ENCODE measurements at regions not wholly inside any gene's neighbourhood (a gene's known extent, or its start where the extent isn't known, plus 50 kb on each side); places are given as distances from the start of the nearest gene placed in this dataset.

DNA sequence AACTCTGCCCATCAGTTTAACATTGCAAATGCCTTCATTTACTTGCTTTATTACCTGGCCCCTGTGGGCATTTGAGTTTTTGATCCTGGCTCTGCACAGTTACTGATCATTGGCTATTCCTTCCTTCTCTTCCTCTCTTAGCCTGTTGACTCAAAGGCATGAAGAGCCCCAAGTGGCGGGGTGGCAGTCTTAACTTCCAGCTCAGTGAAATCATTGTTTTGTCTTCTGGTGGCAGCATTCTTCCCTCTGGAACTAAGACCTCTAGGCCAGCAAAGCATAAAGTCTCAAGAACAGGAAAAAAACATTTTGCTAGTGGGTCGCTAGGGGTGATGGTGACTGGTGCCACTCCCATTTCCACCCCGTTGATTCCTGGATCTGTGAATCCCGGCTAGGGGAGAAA lies 52.3 kb upstream of the MRTFB start:
- Histone ChIP-seq H3K36me3 (ENCODE audit: control insufficient read depth in 1 of 2, insufficient read depth in 2 of 2, low read depth in 1 of 2, low read length in 2 of 2) (no peaks in the 10 kb centered on the region), H3K79me1 (replicated peaks; ENCODE audit: low read length, poor library complexity, severe bottlenecking) (no peaks in the 10 kb centered on the region), H4K8ac (ENCODE audit: low read length) (no peak overlapping the region), H3K4me2 (ENCODE audit: low read length, poor library complexity, severe bottlenecking) (no peak overlapping the region), H3K9me3 (ENCODE audit: control insufficient read depth, low read length) (no peaks in the 10 kb centered on the region), H3K23ac (ENCODE audit: low read length in 2 of 2) (no peak overlapping the region), H3K4me3 (ENCODE audit: insufficient read depth in 1 of 2, low read depth in 1 of 2, low read length in 2 of 2) (no peak overlapping the region), H3K4ac (ENCODE audit: low read depth in 1 of 2, low read length in 2 of 2) (no peak overlapping the region), H2BK15ac (ENCODE audit: low read depth, poor library complexity, severe bottlenecking) (no peak overlapping the region), H3K4me1 (ENCODE audit: control insufficient read depth, insufficient read depth, low read depth, low read length) (peaks cover 11% of the 10 kb centered on the region), H2AK5ac (ENCODE audit: low read length, severe bottlenecking) (no peak overlapping the region), H3K18ac (ENCODE audit: low read depth in 1 of 2, low read length in 2 of 2) (no peak overlapping the region), H2AFZ (ENCODE audit: low read depth, low read length) (no peak overlapping the region), H2BK5ac (ENCODE audit: low read depth, low read length, poor library complexity, severe bottlenecking) (no peak overlapping the region), H3K9ac (ENCODE audit: low read length) (no peak overlapping the region), H3K14ac (ENCODE audit: low read length in 2 of 2) (no peak overlapping the region), H2BK12ac (ENCODE audit: low read length in 2 of 2) (peak overlapping the region in 1 of 2 experiments; percentile 13), H3K27me3 (ENCODE audit: control insufficient read depth in 1 of 2, insufficient read depth in 1 of 2, low read length in 2 of 2) (peaks cover 0 to 5% of the 10 kb centered on the region in 2 experiments), H4K91ac (ENCODE audit: low read length) (no peak overlapping the region), H3K27ac (ENCODE audit: low read length, poor library complexity, severe bottlenecking) (no peak overlapping the region), H2BK120ac (ENCODE audit: low read depth, low read length) (no peak overlapping the region)
- WGBS = 80% methylated on average over 1 of the region's 4 CpGs
- DNase-seq = peak; percentile 8

DNA sequence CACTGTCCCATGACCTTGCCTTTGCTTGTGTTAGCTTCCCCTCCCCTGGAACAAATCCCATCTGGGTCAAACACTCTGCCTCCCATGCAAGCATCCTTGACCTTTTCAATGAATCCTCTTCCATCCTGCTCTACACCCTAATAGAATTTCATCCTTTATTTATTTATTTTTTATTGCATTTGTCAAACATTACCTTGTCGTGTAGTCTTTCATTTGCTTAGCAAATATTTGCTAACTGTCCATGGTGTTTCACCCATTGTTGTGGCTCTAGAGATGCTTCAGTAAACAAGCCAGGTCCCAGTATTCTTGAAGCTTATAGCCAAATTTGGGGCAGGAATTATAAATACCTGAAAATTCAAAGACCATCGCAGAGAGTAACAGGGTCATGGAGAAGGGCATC lies 51.0 kb upstream of the MRTFB start:
- H2BK5ac ChIP-seq (ENCODE audit: low read depth, low read length, poor library complexity, severe bottlenecking) = no peak overlapping the region
- no peak overlapping the region for H3K27ac ChIP-seq (ENCODE audit: low read length, poor library complexity, severe bottlenecking)
- H3K4ac ChIP-seq (ENCODE audit: low read depth in 1 of 2, low read length in 2 of 2) = no peak overlapping the region
- no peaks in the 10 kb centered on the region for H3K36me3 ChIP-seq (ENCODE audit: control insufficient read depth in 1 of 2, insufficient read depth in 2 of 2, low read depth in 1 of 2, low read length in 2 of 2)
- 96% methylated on average over 2 of the region's 2 CpGs for WGBS
- no peak overlapping the region for H3K9ac ChIP-seq (ENCODE audit: low read length)
- H4K8ac ChIP-seq (ENCODE audit: low read length) = no peak overlapping the region
- peaks cover 6% of the 10 kb centered on the region for H3K4me1 ChIP-seq (ENCODE audit: control insufficient read depth, insufficient read depth, low read depth, low read length)
- no peak overlapping the region for H2BK12ac ChIP-seq (ENCODE audit: low read length in 2 of 2)
- no peak for DNase-seq
- no peak overlapping the region for H3K4me3 ChIP-seq (ENCODE audit: insufficient read depth in 1 of 2, low read depth in 1 of 2, low read length in 2 of 2)
- H3K23ac ChIP-seq (ENCODE audit: low read length in 2 of 2) = no peak overlapping the region
- H3K14ac ChIP-seq (ENCODE audit: low read length in 2 of 2) = no peak overlapping the region
- no peak overlapping the region for H3K4me2 ChIP-seq (ENCODE audit: low read length, poor library complexity, severe bottlenecking)
- peaks cover 0 to 6% of the 10 kb centered on the region in 2 experiments for H3K27me3 ChIP-seq (ENCODE audit: control insufficient read depth in 1 of 2, insufficient read depth in 1 of 2, low read length in 2 of 2)
- no peak overlapping the region for H3K18ac ChIP-seq (ENCODE audit: low read depth in 1 of 2, low read length in 2 of 2)
- H2AFZ ChIP-seq (ENCODE audit: low read depth, low read length) = no peak overlapping the region
- H2BK120ac ChIP-seq (ENCODE audit: low read depth, low read length) = no peak overlapping the region
- no peak overlapping the region for H2BK15ac ChIP-seq (ENCODE audit: low read depth, poor library complexity, severe bottlenecking)
- no peak overlapping the region for H4K91ac ChIP-seq (ENCODE audit: low read length)
- H2AK5ac ChIP-seq (ENCODE audit: low read length, severe bottlenecking) = no peak overlapping the region
- H3K79me1 ChIP-seq (replicated peaks; ENCODE audit: low read length, poor library complexity, severe bottlenecking) = no peaks in the 10 kb centered on the region
- H3K9me3 ChIP-seq (ENCODE audit: control insufficient read depth, low read length) = no peaks in the 10 kb centered on the region

Measured in mesenchymal stem cell (in vitro differentiated cells and primary cell).